ENCODE measurements at regions not wholly inside any gene's neighbourhood (a gene's known extent, or its start where the extent isn't known, plus 50 kb on each side); places are given as distances from the start of the nearest gene placed in this dataset.

DNA sequence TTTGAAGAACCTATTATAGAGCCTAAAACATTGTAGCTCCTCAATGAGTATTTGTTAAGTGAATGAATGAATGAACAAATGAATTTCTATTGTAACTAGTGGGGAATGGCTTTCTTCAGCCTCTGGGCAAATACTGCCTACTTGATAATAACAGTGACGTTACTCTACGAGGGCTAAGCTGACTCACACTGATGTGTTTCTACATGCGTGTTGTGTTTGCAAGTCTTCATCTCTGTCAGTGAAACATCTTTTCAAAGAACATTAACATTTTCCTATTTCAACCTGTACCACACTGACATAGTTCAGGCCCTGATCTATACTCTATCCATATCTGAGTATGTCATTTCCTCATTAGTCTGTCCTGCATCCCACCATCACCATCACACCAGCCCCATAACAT lies 319.9 kb upstream of the ACVR2A start:
- H2BK120ac ChIP-seq (ENCODE audit: low read depth, low read length, poor library complexity, severe bottlenecking): no peak overlapping the region
- no peaks in the 10 kb centered on the region for H3K79me2 ChIP-seq (ENCODE audit: insufficient read depth, low read length)
- H4K8ac ChIP-seq (replicated peaks; ENCODE audit: insufficient read length, low read depth, low read length): no peak overlapping the region
- no peak overlapping the region for H2AFZ ChIP-seq (ENCODE audit: low read length)
- H2BK15ac ChIP-seq (ENCODE audit: low read depth, low read length): no peak overlapping the region
- no peak overlapping the region for H3K27ac ChIP-seq (ENCODE audit: insufficient read length, low read depth, low read length)
- no peak overlapping the region for H3K56ac ChIP-seq (ENCODE audit: insufficient read length, low read depth, low read length)
- no peak overlapping the region for H3K14ac ChIP-seq (ENCODE audit: insufficient read depth, low read length)
- H3K27me3 ChIP-seq (ENCODE audit: insufficient read depth, low read length): no peaks in the 10 kb centered on the region
- no peaks in the 10 kb centered on the region for H3K23me2 ChIP-seq (ENCODE audit: insufficient read length, low read depth, low read length, poor library complexity, severe bottlenecking)
- TF ChIP-seq, protein P1, sequence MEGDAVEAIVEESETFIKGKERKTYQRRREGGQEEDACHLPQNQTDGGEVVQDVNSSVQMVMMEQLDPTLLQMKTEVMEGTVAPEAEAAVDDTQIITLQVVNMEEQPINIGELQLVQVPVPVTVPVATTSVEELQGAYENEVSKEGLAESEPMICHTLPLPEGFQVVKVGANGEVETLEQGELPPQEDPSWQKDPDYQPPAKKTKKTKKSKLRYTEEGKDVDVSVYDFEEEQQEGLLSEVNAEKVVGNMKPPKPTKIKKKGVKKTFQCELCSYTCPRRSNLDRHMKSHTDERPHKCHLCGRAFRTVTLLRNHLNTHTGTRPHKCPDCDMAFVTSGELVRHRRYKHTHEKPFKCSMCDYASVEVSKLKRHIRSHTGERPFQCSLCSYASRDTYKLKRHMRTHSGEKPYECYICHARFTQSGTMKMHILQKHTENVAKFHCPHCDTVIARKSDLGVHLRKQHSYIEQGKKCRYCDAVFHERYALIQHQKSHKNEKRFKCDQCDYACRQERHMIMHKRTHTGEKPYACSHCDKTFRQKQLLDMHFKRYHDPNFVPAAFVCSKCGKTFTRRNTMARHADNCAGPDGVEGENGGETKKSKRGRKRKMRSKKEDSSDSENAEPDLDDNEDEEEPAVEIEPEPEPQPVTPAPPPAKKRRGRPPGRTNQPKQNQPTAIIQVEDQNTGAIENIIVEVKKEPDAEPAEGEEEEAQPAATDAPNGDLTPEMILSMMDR (conservative IDR thresholded peaks at IDR 0.05): no peak
- H4K5ac ChIP-seq (ENCODE audit: insufficient read length, low read depth, low read length): no peak overlapping the region
- peaks cover 2% of the 10 kb centered on the region; the same call in 1 of the 2 replicates for H3K27me3 Mint-ChIP-seq (ENCODE audit: low read depth)
- DNase-seq: no peak
- H3K23ac ChIP-seq (ENCODE audit: insufficient read length, low read depth, low read length): no peak overlapping the region
- H2AK5ac ChIP-seq (ENCODE audit: insufficient read length, low read length): no peak overlapping the region
- H3K4me1 Mint-ChIP-seq: peaks cover 3 to 6% of the 10 kb centered on the region in 2 experiments; a peak in 1 of 4 replicates
- H3K18ac ChIP-seq (ENCODE audit: insufficient read length, low read depth, low read length): no peak overlapping the region
- H3K9me3 ChIP-seq (ENCODE audit: control insufficient read depth, low read depth, low read length): no peaks in the 10 kb centered on the region
- H3K4me1 ChIP-seq (ENCODE audit: insufficient read depth, low read length): no peaks in the 10 kb centered on the region
- H3K27ac Mint-ChIP-seq: no peak overlapping the region
- no peak overlapping the region for H4K91ac ChIP-seq (ENCODE audit: insufficient read length, low read depth, low read length)
- no peak overlapping the region for H2BK12ac ChIP-seq (ENCODE audit: insufficient read length, low read depth, low read length)
- H4K20me1 ChIP-seq (ENCODE audit: control insufficient read depth, insufficient read depth, insufficient read length): no peaks in the 10 kb centered on the region
- no peak overlapping the region for H3K9ac ChIP-seq (ENCODE audit: extremely low read depth, insufficient read length, low read length)
- H3K4ac ChIP-seq (ENCODE audit: low read depth, low read length): no peak overlapping the region
- no peak overlapping the region for H2BK5ac ChIP-seq (ENCODE audit: insufficient read length, low read length)
- H3K36me3 Mint-ChIP-seq (ENCODE audit: insufficient read depth in 1 of 3, low read depth in 3 of 3): peaks cover 0 to 6% (median 0%) of the 10 kb centered on the region in 3 experiments; a peak in 4 of 7 replicates
- no peak overlapping the region for H2BK20ac ChIP-seq (ENCODE audit: low read depth, low read length, poor library complexity, severe bottlenecking)
- WGBS (ENCODE audit: extremely low coverage, insufficient read length, low lambda C conversion rate): no CpG with 5 or more reads among the region's 3 CpGs
- H3K4me2 ChIP-seq (ENCODE audit: insufficient read depth, insufficient read length, low read length): no peak overlapping the region
- no peak overlapping the region for H3T11ph ChIP-seq (ENCODE audit: low read length)
- no peak overlapping the region for H3K4me3 Mint-ChIP-seq
- H3K79me1 ChIP-seq (ENCODE audit: insufficient read depth, low read depth, low read length, poor library complexity, severe bottlenecking): no peaks in the 10 kb centered on the region
- peaks cover 5 to 7% of the 10 kb centered on the region in 2 experiments; a peak in 3 of 5 replicates for H3K9me3 Mint-ChIP-seq
